Liver (tissue), 3 donors: ENCODE measurements at regions not wholly inside any gene's neighbourhood (a gene's known extent, or its start where the extent isn't known, plus 50 kb on each side); places are given as distances from the start of the nearest gene placed in this dataset.

Experiments used
- CTCF ChIP-seq: fragments of 150-350 bp; IDR thresholded peaks from 2 replicates; pipeline ENCODE4 v1.5.1; 2017; ENCODE audit warnings: improper control_type of control experiment, low read depth, low read length; ENCODE audit not compliant: missing input control
- EGR1 ChIP-seq, 2 donors: IDR thresholded peaks; 2 replicates each; pipeline ENCODE4 v1.6.1; 2016 to 2018; ENCODE audit warnings: antibody characterized with exemption in 2 of 2, low read depth in 2 of 2
- FOXA1 ChIP-seq: IDR thresholded peaks from 2 replicates; pipeline ENCODE4 v1.6.1; 2016; ENCODE audit warnings: antibody characterized with exemption
- GABPA ChIP-seq, 2 donors: IDR thresholded peaks in 1 of 2; conservative IDR thresholded peaks in 1 of 2; 2 replicates each; pipeline ENCODE4 v1.6.1; 2016; ENCODE audit warnings: antibody characterized with exemption in 2 of 2, mild to moderate bottlenecking in 1 of 2, moderate library complexity in 1 of 2
- JUND ChIP-seq, 2 donors: IDR thresholded peaks; 2 replicates each; pipeline ENCODE4 v1.6.1; 2016; ENCODE audit warnings: antibody characterized with exemption in 2 of 2
- NR2F2 ChIP-seq: IDR thresholded peaks from 2 replicates; pipeline ENCODE4 v1.6.1; 2016; ENCODE audit warnings: antibody characterized with exemption
- RAD21 ChIP-seq, 2 donors: IDR thresholded peaks; 2 replicates each; pipeline ENCODE4 v1.6.1; 2016; ENCODE audit warnings: antibody characterized with exemption in 2 of 2, mild to moderate bottlenecking in 2 of 2
- REST ChIP-seq: IDR thresholded peaks from 2 replicates; pipeline ENCODE4 v1.6.1; 2016; ENCODE audit warnings: antibody characterized with exemption, mild to moderate bottlenecking
- RXRA ChIP-seq, 2 donors: IDR thresholded peaks; 2 replicates each; pipeline ENCODE4 v1.6.1; 2017 to 2018; ENCODE audit warnings: antibody characterized with exemption in 2 of 2, mild to moderate bottlenecking in 1 of 2
- SP1 ChIP-seq: IDR thresholded peaks from 2 replicates; pipeline ENCODE4 v1.6.1; 2018; ENCODE audit warnings: antibody characterized with exemption, mild to moderate bottlenecking
- TAF1 ChIP-seq: conservative IDR thresholded peaks from 2 replicates; pipeline ENCODE4 v1.6.1; 2016; ENCODE audit warnings: antibody characterized with exemption, mild to moderate bottlenecking
- YY1 ChIP-seq: IDR thresholded peaks from 2 replicates; pipeline ENCODE4 v1.6.1; 2016; ENCODE audit warnings: antibody characterized with exemption, mild to moderate bottlenecking
- TF ChIP-seq, protein P1 (sequence below): IDR thresholded peaks from 2 replicates; pipeline ENCODE4 v1.6.1; 2016; ENCODE audit warnings: antibody characterized with exemption
- TF ChIP-seq, protein P2 (sequence below): IDR thresholded peaks from 2 replicates; pipeline ENCODE4 v1.6.1; 2016; ENCODE audit warnings: antibody characterized with exemption
- donor health status: healthy.
- donor health status: healthy.

DNA sequence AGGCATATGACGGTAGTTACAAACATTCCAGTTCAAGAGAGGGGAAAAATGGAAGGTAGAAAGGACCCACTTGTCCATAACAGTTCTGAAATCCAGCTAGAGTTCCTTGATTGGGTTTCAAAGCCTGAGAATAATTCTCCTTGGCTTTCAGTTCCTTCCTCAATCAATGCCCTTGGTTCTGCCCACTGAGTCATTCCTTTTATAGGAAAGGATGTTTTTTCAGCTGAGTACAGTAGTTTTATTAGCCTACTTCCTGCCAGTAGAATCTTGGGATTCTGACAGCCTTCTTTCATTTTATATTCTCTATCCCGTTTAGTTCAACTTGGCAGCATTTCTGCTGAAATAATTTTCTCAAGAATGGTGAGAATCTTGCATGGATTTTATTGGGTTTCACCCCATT lies 386.9 kb upstream of the SMC2 start:
- TF ChIP-seq CTCF: no peak
- TF ChIP-seq RAD21 (IDR thresholded peaks at IDR 0.05): no peak
- TF ChIP-seq NR2F2: no peak
- TF ChIP-seq REST: no peak
- no peak for TF ChIP-seq TAF1
- TF ChIP-seq, protein P1, sequence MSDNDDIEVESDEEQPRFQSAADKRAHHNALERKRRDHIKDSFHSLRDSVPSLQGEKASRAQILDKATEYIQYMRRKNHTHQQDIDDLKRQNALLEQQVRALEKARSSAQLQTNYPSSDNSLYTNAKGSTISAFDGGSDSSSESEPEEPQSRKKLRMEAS: no peak
- TF ChIP-seq JUND (IDR thresholded peaks at IDR 0.05): no peak
- TF ChIP-seq YY1: no peak
- TF ChIP-seq, protein P2, sequence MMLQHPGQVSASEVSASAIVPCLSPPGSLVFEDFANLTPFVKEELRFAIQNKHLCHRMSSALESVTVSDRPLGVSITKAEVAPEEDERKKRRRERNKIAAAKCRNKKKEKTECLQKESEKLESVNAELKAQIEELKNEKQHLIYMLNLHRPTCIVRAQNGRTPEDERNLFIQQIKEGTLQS: no peak
- no peak for TF ChIP-seq SP1
- no peak for TF ChIP-seq EGR1 (IDR thresholded peaks at IDR 0.05; ENCODE audit: low read depth in 2 of 2)
- TF ChIP-seq RXRA (IDR thresholded peaks at IDR 0.05): no peak
- no peak for TF ChIP-seq FOXA1
- no peak for TF ChIP-seq GABPA (IDR thresholded peaks at IDR 0.05 in 1 of 2, conservative IDR thresholded peaks at IDR 0.05 in 1 of 2)
